NOMO-1 treated with DMSO at 0.1 percent for 48 hours (cell line): ENCODE measurements at regions not wholly inside any gene's neighbourhood (a gene's known extent, or its start where the extent isn't known, plus 50 kb on each side); places are given as distances from the start of the nearest gene placed in this dataset.
"Not testable (repeated sequence)": the region's sequence is repeated elsewhere in the genome, so short reads cannot be mapped to it uniquely, and the experiment has no call there.

Experiments
- DNase-seq: peaks from one replicate; lab custom pipeline; 2025; ENCODE audit not compliant: unreplicated experiment; lab: John Stamatoyannopoulos, UW

DNA sequence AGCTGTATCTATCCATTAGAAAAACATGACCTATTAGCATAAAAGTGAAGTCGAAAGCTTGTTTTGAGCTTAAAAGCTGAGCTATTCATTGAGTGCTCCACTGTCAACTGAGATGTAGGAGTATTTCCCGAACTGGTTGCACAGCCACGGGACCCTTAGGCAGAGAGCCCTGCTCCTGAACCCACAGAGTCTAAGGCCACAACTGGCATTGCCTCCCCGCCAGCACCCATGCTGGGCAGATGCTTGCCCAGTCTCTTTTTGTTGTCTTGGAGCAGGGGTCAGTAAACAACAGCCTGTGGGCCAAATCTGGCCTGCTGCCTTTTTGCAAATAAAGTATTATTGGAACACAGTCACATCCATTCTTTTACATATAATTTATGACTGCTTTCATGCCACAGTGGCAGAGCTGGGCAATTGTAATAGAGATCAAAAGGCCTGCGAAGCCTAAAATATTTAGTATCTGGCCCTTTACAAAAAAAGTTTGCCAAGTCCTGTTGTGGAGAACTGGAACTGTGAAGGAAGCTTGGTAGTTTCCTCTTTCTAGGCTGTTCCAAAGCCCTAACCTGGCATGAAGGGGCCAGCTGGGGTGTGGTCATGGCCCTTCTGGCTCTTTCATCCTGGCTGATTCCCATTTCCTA, 58.4 kb upstream of the WAPL start:
- no peak for DNase-seq

- peak; percentile 89 for DNase-seq
Measured at GRCh38 chr10:86580521-86580891, 58.9 kb upstream of the WAPL start.

GRCh38 chr10:86583983-86584382, 62.4 kb upstream of the WAPL start:
- no peak for DNase-seq

- peak; percentile 54 for DNase-seq
Measured at GRCh38 chr10:86585037-86585929, 63.7 kb upstream of the WAPL start.

- DNase-seq, result no peak
Measured at GRCh38 chr10:86586516-86586915, 64.9 kb upstream of the WAPL start.

DNA sequence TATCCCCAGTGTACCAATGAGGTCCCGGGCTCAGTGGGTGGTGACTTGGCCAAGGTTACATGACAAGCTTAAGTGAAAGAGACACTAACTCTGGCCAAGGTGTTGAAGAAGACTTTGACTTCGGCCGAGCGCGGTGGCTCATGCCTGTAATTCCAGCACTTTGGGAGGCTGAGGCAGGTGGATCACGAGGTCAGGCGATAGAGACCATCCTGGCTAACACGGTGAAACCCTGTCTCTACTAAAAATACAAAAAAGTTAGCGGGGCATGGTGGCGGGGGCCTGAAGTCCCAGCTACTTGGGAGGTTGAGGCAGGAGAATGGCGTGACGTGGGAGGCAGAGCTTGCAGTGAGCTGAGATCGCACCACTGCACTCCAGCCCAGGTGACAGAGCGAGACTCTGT, 65.6 kb upstream of the OPN4 start:
- DNase-seq, result not testable (repeated sequence)

DNA sequence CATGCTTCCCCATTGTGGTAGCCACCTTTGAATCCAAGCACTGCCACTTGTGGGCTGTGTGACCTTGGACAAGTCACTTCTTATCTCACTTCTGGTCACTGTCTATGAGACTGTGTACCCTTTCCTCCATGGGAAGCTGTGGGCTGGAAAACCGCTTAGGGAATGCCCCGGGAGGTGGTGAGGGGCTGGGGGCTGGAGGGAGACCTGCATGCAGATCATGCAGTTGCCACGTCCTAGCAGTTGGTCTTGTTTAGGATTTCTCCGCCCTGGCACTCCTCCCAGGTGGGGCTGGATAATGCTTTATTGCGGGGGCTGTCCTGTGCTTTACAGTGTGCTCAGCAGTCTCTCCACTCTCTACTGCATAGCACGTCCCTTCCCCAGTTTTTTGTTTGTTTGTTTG, 62.9 kb upstream of the OPN4 start:
- DNase-seq, result no peak

- DNase-seq, result no peak
Measured at GRCh38 chr10:86592413-86592812, 61.9 kb upstream of the OPN4 start.

GRCh38 chr10:86594535-86594934, 59.8 kb upstream of the OPN4 start:
- DNase-seq, result no peak

- DNase-seq, result no peak
Measured at GRCh38 chr10:86595496-86595895, 58.9 kb upstream of the OPN4 start.

- DNase-seq, result no peak
Measured at GRCh38 chr10:86596266-86596665, 58.1 kb upstream of the OPN4 start.

- DNase-seq, result no peak
Measured at GRCh38 chr10:86597306-86597705, 57.0 kb upstream of the OPN4 start.

- no peak for DNase-seq
Measured at GRCh38 chr10:86598151-86598550, 56.2 kb upstream of the OPN4 start.

DNA sequence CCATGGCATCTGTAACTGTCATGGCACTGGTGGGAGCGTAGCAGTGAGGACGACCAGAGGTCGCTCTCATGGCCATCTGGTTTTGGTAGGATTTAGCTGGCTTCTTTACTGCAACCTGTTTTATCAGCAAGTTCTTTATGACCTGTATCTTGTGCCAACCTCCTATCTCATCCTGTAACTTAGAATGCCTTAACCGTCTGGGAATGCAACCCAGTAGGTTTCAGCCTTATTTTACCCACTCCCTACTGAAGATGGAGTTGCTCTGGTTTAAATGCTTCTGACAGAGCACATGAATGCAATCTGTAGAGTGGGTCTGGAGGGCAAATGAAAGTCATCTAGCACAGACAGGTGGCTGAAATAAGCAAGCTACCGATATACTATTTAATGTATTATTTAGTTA, 55.3 kb upstream of the OPN4 start:
- DNase-seq, result no peak

DNA sequence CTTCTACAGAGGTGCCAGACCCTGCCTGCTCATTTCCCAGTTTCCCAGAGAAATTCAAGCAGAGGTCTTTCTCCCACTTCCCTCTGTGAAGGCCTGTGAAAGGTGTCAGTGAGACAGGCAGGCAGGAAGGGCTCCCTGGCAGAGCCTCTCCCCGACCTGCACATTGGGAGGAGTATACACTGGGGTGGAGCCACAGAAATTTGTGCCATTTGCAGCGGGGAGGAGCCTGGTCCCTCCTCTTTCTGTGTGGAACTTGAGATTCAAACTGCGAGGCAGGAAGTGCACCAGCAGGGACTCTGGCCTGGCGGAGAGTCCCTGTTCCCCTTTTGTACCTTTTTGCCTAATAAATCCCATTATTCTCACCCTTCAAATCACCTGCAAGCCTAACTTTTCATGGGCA, 54.6 kb upstream of the OPN4 start:
- DNase-seq, result peak; percentile 41

DNA sequence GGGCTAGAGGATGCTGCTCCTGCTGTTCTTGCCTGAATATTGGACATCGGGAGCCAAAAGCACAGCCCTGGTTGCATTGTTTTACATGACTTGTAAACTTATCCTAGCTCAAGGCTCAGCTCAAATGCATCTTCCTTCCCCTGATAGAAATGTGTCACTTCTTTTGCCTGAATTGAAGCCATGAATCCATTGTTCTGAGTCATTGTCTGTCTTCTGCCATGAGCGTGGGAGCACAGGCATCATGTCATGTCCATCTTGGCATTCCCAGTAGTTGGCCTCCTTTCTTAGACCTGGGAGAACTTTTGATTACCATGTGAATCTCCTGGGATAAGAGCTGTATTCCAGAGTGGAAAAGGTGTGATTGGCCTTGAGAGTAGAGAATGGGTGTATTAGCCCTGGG, 54.1 kb upstream of the OPN4 start:
- DNase-seq, result no peak

GRCh38 chr10:86601956-86602602, 52.3 kb upstream of the OPN4 start:
- DNase-seq, result no peak

DNA sequence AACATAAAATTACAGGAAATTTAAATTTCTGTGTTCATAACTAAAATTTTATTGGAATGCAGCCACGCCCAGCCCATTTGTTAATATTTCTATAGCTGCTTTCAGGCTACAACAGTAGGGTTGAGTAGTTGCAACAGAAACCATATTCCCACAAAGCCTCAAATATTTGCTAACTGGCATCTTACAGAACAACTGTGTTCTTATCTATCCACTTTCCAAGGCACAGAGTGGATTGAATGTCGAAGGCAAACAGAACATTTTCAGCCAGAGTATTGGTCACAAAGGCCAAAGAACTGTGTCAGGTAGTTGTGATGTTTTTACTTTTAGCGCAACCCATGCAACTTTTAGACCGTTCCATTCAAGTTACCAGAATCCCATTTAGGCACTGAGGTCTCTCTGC, 51.1 kb upstream of the OPN4 start:
- DNase-seq, result no peak
